DND-41 (cell line): ENCODE measurements at regions not wholly inside any gene's neighbourhood (a gene's known extent, or its start where the extent isn't known, plus 50 kb on each side); places are given as distances from the start of the nearest gene placed in this dataset.

Experiments used
- ATAC-seq: fragments of 200-7000 bp; cut with Tn5 transposase; 3 replicates; pipeline ENCODE4 v1.9.1; 2021; ENCODE audit warnings: low read depth; ENCODE audit not compliant: insufficient read depth
- DNase-seq: peaks from one replicate; pipeline ENCODE4 v3.0.0-alpha.2; 2020
- H2AFZ ChIP-seq: 2 replicates; pipeline ENCODE4 v1.6.0; 2012; ENCODE audit warnings: low read depth, low read length
- H3K27ac ChIP-seq: 2 replicates; pipeline ENCODE4 v1.5.1; 2012; ENCODE audit warnings: low read length, inconsistent platforms
- H3K27me3 ChIP-seq: fragments of 200-600 bp; sonication (generic); 2 replicates; pipeline ENCODE4 v1.6.0; 2012; ENCODE audit warnings: low read length, mild to moderate bottlenecking, inconsistent platforms; ENCODE audit not compliant: insufficient read depth, poor library complexity
- H3K36me3 ChIP-seq: 2 replicates; pipeline ENCODE4 v1.5.1; 2012; ENCODE audit warnings: low read length, inconsistent platforms; ENCODE audit not compliant: insufficient read depth
- H3K4me1 ChIP-seq: 2 replicates; pipeline ENCODE4 v1.5.1; 2012; ENCODE audit warnings: mild to moderate bottlenecking, low read length; ENCODE audit not compliant: insufficient read depth
- H3K4me2 ChIP-seq: 2 replicates; pipeline ENCODE4 v1.6.0; 2012; ENCODE audit warnings: mild to moderate bottlenecking, moderate library complexity, low read length, inconsistent platforms; ENCODE audit not compliant: insufficient read depth
- H3K4me3 ChIP-seq, 2 experiments: fragments of 200-600 bp in 1 of 2; shearing (Covaris generic) in 1 of 2; 2 replicates each; pipeline ENCODE4 v1.5.1; 2012 to 2016; ENCODE audit warnings: inconsistent platforms in 2 of 2, low read length in 2 of 2, mild to moderate bottlenecking in 2 of 2, low read depth in 1 of 2, moderate library complexity in 1 of 2
- H3K79me2 ChIP-seq: 2 replicates; pipeline ENCODE4 v1.6.0; 2012; ENCODE audit warnings: low read length, inconsistent platforms; ENCODE audit not compliant: insufficient read depth
- H3K9ac ChIP-seq: 2 replicates; pipeline ENCODE4 v1.6.0; 2012; ENCODE audit warnings: low read depth, mild to moderate bottlenecking, inconsistent platforms, low read length, moderate library complexity
- H3K9me3 ChIP-seq: 2 replicates; pipeline ENCODE4 v1.5.1; 2012; ENCODE audit warnings: low read length, moderate library complexity, mild to moderate bottlenecking, inconsistent platforms; ENCODE audit not compliant: insufficient read depth, severe bottlenecking
- H4K20me1 ChIP-seq: 2 replicates; pipeline ENCODE4 v1.6.0; 2012; ENCODE audit warnings: low read length; ENCODE audit not compliant: insufficient read depth
- CTCF ChIP-seq: IDR thresholded peaks from 2 replicates; pipeline ENCODE4 v1.5.1; 2012; ENCODE audit warnings: borderline replicate concordance, low read length, moderate library complexity, mild to moderate bottlenecking; ENCODE audit not compliant: poor library complexity, severe bottlenecking; ENCODE audit errors: extremely low read depth
- EZH2 ChIP-seq: IDR thresholded peaks from 3 replicates; pipeline ENCODE4 v1.6.1; 2012; ENCODE audit warnings: borderline replicate concordance, low read depth, mild to moderate bottlenecking, moderate library complexity, low read length, inconsistent platforms; ENCODE audit not compliant: severe bottlenecking

GRCh38 chr6:12557765-12558164, 158.8 kb upstream of the PHACTR1 start:
- Histone ChIP-seq H3K79me2 (no peaks in the 10 kb centered on the region), H3K27ac (no peak overlapping the region), H2AFZ (no peak overlapping the region), H3K4me2 (no peak overlapping the region), H4K20me1 (no peaks in the 10 kb centered on the region), H3K36me3 (no peaks in the 10 kb centered on the region), H3K9me3 (no peaks in the 10 kb centered on the region), H3K4me1 (no peaks in the 10 kb centered on the region), H3K4me3 (no peak overlapping the region), H3K27me3 (no peaks in the 10 kb centered on the region), H3K9ac (no peak overlapping the region)
- DNase-seq, result no peak
- TF ChIP-seq EZH2 (no peak), CTCF (no peak)
- no peak for ATAC-seq

GRCh38 chr6:12560315-12560714, 156.3 kb upstream of the PHACTR1 start:
- no peaks in the 10 kb centered on the region for H3K4me1 ChIP-seq
- no peaks in the 10 kb centered on the region for H4K20me1 ChIP-seq
- H3K36me3 ChIP-seq, result no peaks in the 10 kb centered on the region
- no peak for DNase-seq
- ATAC-seq, result no peak
- no peak overlapping the region for H2AFZ ChIP-seq
- no peak for TF ChIP-seq CTCF
- TF ChIP-seq EZH2, result no peak
- no peaks in the 10 kb centered on the region for H3K27me3 ChIP-seq
- no peak overlapping the region for H3K27ac ChIP-seq
- no peaks in the 10 kb centered on the region for H3K79me2 ChIP-seq
- H3K9me3 ChIP-seq, result no peaks in the 10 kb centered on the region
- H3K4me3 ChIP-seq, result no peak overlapping the region
- H3K4me2 ChIP-seq, result no peak overlapping the region
- H3K9ac ChIP-seq, result no peak overlapping the region

GRCh38 chr6:12566618-12567123, 149.9 kb upstream of the PHACTR1 start:
- no peaks in the 10 kb centered on the region for H3K79me2 ChIP-seq
- TF ChIP-seq EZH2 (no peak), CTCF (no peak)
- no peaks in the 10 kb centered on the region for H4K20me1 ChIP-seq
- no peak overlapping the region for H3K4me3 ChIP-seq
- DNase-seq (no peak), ATAC-seq (no peak)
- H3K4me2 ChIP-seq, result no peak overlapping the region
- H2AFZ ChIP-seq, result no peak overlapping the region
- no peaks in the 10 kb centered on the region for H3K9me3 ChIP-seq
- H3K9ac ChIP-seq, result no peak overlapping the region
- no peaks in the 10 kb centered on the region for H3K4me1 ChIP-seq
- no peaks in the 10 kb centered on the region for H3K27me3 ChIP-seq
- no peaks in the 10 kb centered on the region for H3K36me3 ChIP-seq
- no peak overlapping the region for H3K27ac ChIP-seq

GRCh38 chr6:12567682-12568081, 148.9 kb upstream of the PHACTR1 start:
- H3K27ac ChIP-seq, result no peak overlapping the region
- H3K4me1 ChIP-seq, result no peaks in the 10 kb centered on the region
- H3K79me2 ChIP-seq, result no peaks in the 10 kb centered on the region
- H3K27me3 ChIP-seq, result no peaks in the 10 kb centered on the region
- no peaks in the 10 kb centered on the region for H3K36me3 ChIP-seq
- H4K20me1 ChIP-seq, result no peaks in the 10 kb centered on the region
- no peak overlapping the region for H3K4me2 ChIP-seq
- DNase-seq (no peak), ATAC-seq (no peak)
- no peak overlapping the region for H3K4me3 ChIP-seq
- H3K9me3 ChIP-seq, result no peaks in the 10 kb centered on the region
- H2AFZ ChIP-seq, result no peak overlapping the region
- H3K9ac ChIP-seq, result no peak overlapping the region
- TF ChIP-seq EZH2, result no peak
- TF ChIP-seq CTCF, result no peak
